ENCODE measurements at regions not wholly inside any gene's neighbourhood (a gene's known extent, or its start where the extent isn't known, plus 50 kb on each side); places are given as distances from the start of the nearest gene placed in this dataset.

DNA sequence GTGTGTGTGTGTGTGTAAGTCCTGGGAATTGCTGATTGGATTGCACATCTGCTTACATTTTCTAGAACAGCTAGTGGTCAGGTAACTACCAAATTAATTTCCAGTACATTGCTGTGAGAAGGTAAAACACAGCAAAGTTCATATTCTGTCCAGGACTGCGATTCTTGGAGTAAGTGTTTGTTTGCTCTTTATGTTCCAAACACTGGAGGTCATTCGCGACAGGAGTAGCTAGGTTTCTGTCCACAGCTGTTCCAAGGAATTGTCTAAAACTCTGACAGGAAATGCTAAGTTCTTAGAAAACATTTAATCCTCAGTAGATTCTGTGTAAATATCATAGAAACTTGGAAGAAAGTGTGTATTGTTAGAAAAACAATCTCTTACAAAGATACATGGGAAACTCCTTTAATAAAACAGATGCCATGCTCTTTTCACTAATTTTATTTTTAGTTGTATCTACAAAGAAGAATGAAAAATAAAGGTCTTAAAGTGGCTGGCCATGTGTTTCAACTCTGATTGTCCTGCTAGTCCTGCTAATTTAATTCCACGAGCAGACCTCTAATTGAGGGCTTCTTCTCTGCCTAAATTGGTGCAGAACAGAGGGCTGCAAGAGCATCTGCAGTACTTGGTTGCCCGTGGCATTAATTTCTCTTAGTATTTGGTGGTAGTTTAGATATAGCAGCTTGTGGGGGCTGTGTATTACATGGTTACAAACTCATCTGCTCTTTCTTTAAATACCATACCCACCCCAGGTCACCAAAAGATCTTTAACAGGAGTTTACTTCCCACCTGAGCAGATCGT lies 464.5 kb downstream of the RASEF start:
- H3K9me3 Mint-ChIP-seq, result peaks cover 0 to 3% (median 0%) of the 10 kb centered on the region in 7 donors
- intact Hi-C loops (cut with micrococcal nuclease), result no loop called here
- Histone ChIP-seq H3K4me1 (ENCODE audit: control insufficient read depth in 1 of 2, insufficient read depth in 2 of 2, low read length in 2 of 2) (no peaks in the 10 kb centered on the region), H3K27ac (ENCODE audit: low read depth in 1 of 2, low read length in 2 of 2) (no peak overlapping the region), H3K9ac (ENCODE audit: insufficient read depth, low read length, poor library complexity, severe bottlenecking) (no peak overlapping the region), H3K27me3 (ENCODE audit: control insufficient read depth in 2 of 2, insufficient read depth in 2 of 2, low read length in 2 of 2) (no peaks in the 10 kb centered on the region), H2AFZ (ENCODE audit: insufficient read depth, low read depth, low read length, poor library complexity, severe bottlenecking) (no peak overlapping the region), H3K9me3 (replicated peaks in 1 of 2; ENCODE audit: control insufficient read depth in 1 of 2, insufficient read depth in 1 of 2, low read length in 2 of 2) (no peaks in the 10 kb centered on the region), H3K4me2 (replicated peaks; ENCODE audit: extremely low read depth, low read length, poor library complexity, severe bottlenecking) (no peak overlapping the region), H3K79me2 (ENCODE audit: insufficient read depth, low read length) (no peaks in the 10 kb centered on the region), H3K36me3 (replicated peaks in 1 of 2; ENCODE audit: control insufficient read depth in 1 of 2, insufficient read depth in 2 of 2, low read length in 2 of 2) (no peaks in the 10 kb centered on the region), H3K4me3 (replicated peaks in 1 of 3; ENCODE audit: low read depth in 2 of 3, low read length in 3 of 3) (no peak overlapping the region), H4K20me1 (ENCODE audit: insufficient read depth, low read length) (no peaks in the 10 kb centered on the region)
- 77% methylated on average over 3 of the region's 6 CpGs for WGBS (ENCODE audit: insufficient coverage)
- peaks cover 8% of the 10 kb centered on the region for H3K4me1 Mint-ChIP-seq
- TF ChIP-seq, protein P1, sequence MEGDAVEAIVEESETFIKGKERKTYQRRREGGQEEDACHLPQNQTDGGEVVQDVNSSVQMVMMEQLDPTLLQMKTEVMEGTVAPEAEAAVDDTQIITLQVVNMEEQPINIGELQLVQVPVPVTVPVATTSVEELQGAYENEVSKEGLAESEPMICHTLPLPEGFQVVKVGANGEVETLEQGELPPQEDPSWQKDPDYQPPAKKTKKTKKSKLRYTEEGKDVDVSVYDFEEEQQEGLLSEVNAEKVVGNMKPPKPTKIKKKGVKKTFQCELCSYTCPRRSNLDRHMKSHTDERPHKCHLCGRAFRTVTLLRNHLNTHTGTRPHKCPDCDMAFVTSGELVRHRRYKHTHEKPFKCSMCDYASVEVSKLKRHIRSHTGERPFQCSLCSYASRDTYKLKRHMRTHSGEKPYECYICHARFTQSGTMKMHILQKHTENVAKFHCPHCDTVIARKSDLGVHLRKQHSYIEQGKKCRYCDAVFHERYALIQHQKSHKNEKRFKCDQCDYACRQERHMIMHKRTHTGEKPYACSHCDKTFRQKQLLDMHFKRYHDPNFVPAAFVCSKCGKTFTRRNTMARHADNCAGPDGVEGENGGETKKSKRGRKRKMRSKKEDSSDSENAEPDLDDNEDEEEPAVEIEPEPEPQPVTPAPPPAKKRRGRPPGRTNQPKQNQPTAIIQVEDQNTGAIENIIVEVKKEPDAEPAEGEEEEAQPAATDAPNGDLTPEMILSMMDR (IDR thresholded peaks at IDR 0.05), result no peak
- DNase-seq, result no peak
- peaks cover 0 to 2% (median 2%) of the 10 kb centered on the region in 3 donors for H3K27me3 Mint-ChIP-seq (ENCODE audit: low read depth in 3 of 3)
- H3K4me3 Mint-ChIP-seq, result no peak overlapping the region
- H3K36me3 Mint-ChIP-seq, result no peaks in the 10 kb centered on the region
- no peak overlapping the region for H3K27ac Mint-ChIP-seq

DNA sequence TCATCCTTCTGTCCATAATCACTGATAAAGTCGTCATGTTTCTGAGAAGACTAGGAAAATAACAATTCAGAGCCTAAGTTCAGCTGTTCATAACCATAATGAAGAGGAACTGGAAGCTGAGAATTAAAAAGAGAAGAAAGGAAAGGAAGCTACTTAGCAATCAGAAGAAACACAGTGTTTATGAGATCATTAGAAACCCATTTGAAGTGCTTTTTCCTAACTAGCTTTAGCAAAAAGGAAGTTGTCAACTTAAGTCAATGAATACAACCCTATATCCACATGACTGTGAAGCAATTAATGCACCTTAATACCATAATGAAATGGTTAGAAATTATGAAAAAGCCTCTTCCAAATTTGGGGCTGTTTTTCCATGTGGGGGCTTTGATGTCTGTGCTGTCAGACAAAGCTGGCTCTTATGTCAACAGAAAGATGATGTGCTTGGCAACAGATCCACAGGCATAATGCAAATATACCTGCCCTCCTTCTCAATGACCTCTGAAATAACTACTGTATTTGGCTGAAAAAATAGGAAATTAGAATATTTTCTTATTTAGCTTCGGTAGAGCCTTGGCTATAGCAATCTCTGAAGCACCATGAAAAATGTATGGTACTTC lies 463.5 kb downstream of the RASEF start:
- no peaks in the 10 kb centered on the region for H3K36me3 ChIP-seq (replicated peaks in 1 of 2; ENCODE audit: control insufficient read depth in 1 of 2, insufficient read depth in 2 of 2, low read length in 2 of 2)
- no peaks in the 10 kb centered on the region for H3K79me2 ChIP-seq (ENCODE audit: insufficient read depth, low read length)
- TF ChIP-seq, protein P1 (IDR thresholded peaks at IDR 0.05), result no peak
- H3K9me3 ChIP-seq (replicated peaks in 1 of 2; ENCODE audit: control insufficient read depth in 1 of 2, insufficient read depth in 1 of 2, low read length in 2 of 2), result no peaks in the 10 kb centered on the region
- H3K4me3 ChIP-seq (replicated peaks in 1 of 3; ENCODE audit: low read depth in 2 of 3, low read length in 3 of 3), result no peak overlapping the region
- H3K36me3 Mint-ChIP-seq, result no peaks in the 10 kb centered on the region
- intact Hi-C loops (cut with micrococcal nuclease), result no loop called here
- peaks cover 0 to 3% (median 0%) of the 10 kb centered on the region in 7 donors for H3K9me3 Mint-ChIP-seq
- H3K4me1 ChIP-seq (ENCODE audit: control insufficient read depth in 1 of 2, insufficient read depth in 2 of 2, low read length in 2 of 2), result no peaks in the 10 kb centered on the region
- H2AFZ ChIP-seq (ENCODE audit: insufficient read depth, low read depth, low read length, poor library complexity, severe bottlenecking), result no peak overlapping the region
- H3K27me3 Mint-ChIP-seq (ENCODE audit: low read depth in 3 of 3), result peaks cover 0 to 2% (median 2%) of the 10 kb centered on the region in 3 donors
- H3K9ac ChIP-seq (ENCODE audit: insufficient read depth, low read length, poor library complexity, severe bottlenecking), result no peak overlapping the region
- WGBS (ENCODE audit: insufficient coverage), result no CpG with 5 or more reads among the region's 2 CpGs
- no peak overlapping the region for H3K27ac ChIP-seq (ENCODE audit: low read depth in 1 of 2, low read length in 2 of 2)
- no peak overlapping the region for H3K4me3 Mint-ChIP-seq
- no peaks in the 10 kb centered on the region for H4K20me1 ChIP-seq (ENCODE audit: insufficient read depth, low read length)
- no peak overlapping the region for H3K4me2 ChIP-seq (replicated peaks; ENCODE audit: extremely low read depth, low read length, poor library complexity, severe bottlenecking)
- DNase-seq, result no peak
- no peak overlapping the region for H3K27ac Mint-ChIP-seq
- H3K4me1 Mint-ChIP-seq, result peaks cover 5% of the 10 kb centered on the region
- H3K27me3 ChIP-seq (ENCODE audit: control insufficient read depth in 2 of 2, insufficient read depth in 2 of 2, low read length in 2 of 2), result no peaks in the 10 kb centered on the region

Measured in CD14-positive monocyte (primary cell).